ENCODE measurements at regions not wholly inside any gene's neighbourhood (a gene's known extent, or its start where the extent isn't known, plus 50 kb on each side); places are given as distances from the start of the nearest gene placed in this dataset.

GRCh38 chr20:60500038-60500701 is 541.9 kb downstream of the CDH26 start:
- no peak for TF ChIP-seq CTCF (conservative IDR thresholded peaks at IDR 0.05; ENCODE audit: low read length)
- TF ChIP-seq EZH2phosphoT487 (IDR thresholded peaks at IDR 0.05; ENCODE audit: borderline replicate concordance, low read depth, low read length), result no peak

All from OCI-LY7 (cell line).